IMR-90 (cell line): ENCODE measurements at regions not wholly inside any gene's neighbourhood (a gene's known extent, or its start where the extent isn't known, plus 50 kb on each side); places are given as distances from the start of the nearest gene placed in this dataset.

Source experiments
- ATAC-seq: fragments of 200-7000 bp; cut with Tn5 transposase; 2 replicates; pipeline ENCODE4 v1.9.1; 2020; ENCODE audit warnings: low read depth, mild to moderate bottlenecking, moderate library complexity
- BruUV-seq: library from RNA; stranded (reverse); fragments of 400-500 nt; replicated peaks from 2 replicates; lab custom pipeline; 2021; lab: Mats Ljungman, UMichigan
- CTCF ChIA-PET: fragments of 300-600 bp; formaldehyde crosslinking; extraction: SDS; loops from one replicate; lab custom pipeline; 2021; ENCODE audit warnings: antibody characterized with exemption; lab: Yijun Ruan, JAX
- POLR2A ChIA-PET: fragments of 300-600 bp; sonication (Branson Sonifier 250); formaldehyde crosslinking; loops from one replicate; lab custom pipeline; 2022; ENCODE audit warnings: antibody characterized with exemption; ENCODE audit not compliant: unreplicated experiment; lab: Charles Lee
- DNase-seq: peaks from one replicate; pipeline ENCODE4 v3.0.0; 2013
- H2AFZ ChIP-seq: replicated peaks from 2 replicates; pipeline ENCODE3; 2013; ENCODE audit warnings: low read length, mild to moderate bottlenecking; ENCODE audit not compliant: poor library complexity
- H2AK5ac ChIP-seq: 2 replicates; pipeline ENCODE4 v1.6.1; 2013; ENCODE audit warnings: low read depth, low read length, inconsistent platforms
- H2AK9ac ChIP-seq: replicated peaks from 2 replicates; pipeline ENCODE3; 2013; ENCODE audit warnings: mild to moderate bottlenecking, low read depth, low read length, moderate library complexity; ENCODE audit not compliant: poor library complexity
- H2BK120ac ChIP-seq: 2 replicates; pipeline ENCODE4 v1.6.1; 2013; ENCODE audit warnings: low read depth, low read length, inconsistent platforms
- H2BK15ac ChIP-seq: 3 replicates; pipeline ENCODE4 v1.6.1; 2013; ENCODE audit warnings: low read depth, low read length, inconsistent platforms
- H2BK20ac ChIP-seq: 2 replicates; pipeline ENCODE4 v1.6.1; 2013; ENCODE audit warnings: low read depth, mild to moderate bottlenecking, inconsistent platforms, low read length, moderate library complexity
- H2BK5ac ChIP-seq: 2 replicates; pipeline ENCODE4 v1.6.1; 2013; ENCODE audit warnings: mild to moderate bottlenecking, low read depth, low read length, inconsistent platforms; ENCODE audit not compliant: poor library complexity, severe bottlenecking
- H3K14ac ChIP-seq: replicated peaks from 2 replicates; pipeline ENCODE4 v1.6.1; 2013; ENCODE audit warnings: low read depth, low read length, inconsistent platforms
- H3K18ac ChIP-seq: 2 replicates; pipeline ENCODE4 v1.6.1; 2013; ENCODE audit warnings: low read depth, low read length, control low read depth
- H3K23ac ChIP-seq: 2 replicates; pipeline ENCODE4 v1.6.1; 2013; ENCODE audit warnings: low read depth, low read length, inconsistent platforms
- H3K27ac ChIP-seq: 2 replicates; pipeline ENCODE4 v1.5.1; 2013; ENCODE audit warnings: mild to moderate bottlenecking, control low read depth, low read length; ENCODE audit not compliant: insufficient read depth
- H3K27me3 ChIP-seq: 2 replicates; pipeline ENCODE4 v1.6.1; 2013; ENCODE audit warnings: low read length; ENCODE audit not compliant: control insufficient read depth, insufficient read depth
- H3K36me3 ChIP-seq: 2 replicates; pipeline ENCODE4 v1.6.1; 2013; ENCODE audit warnings: low read length, mixed read lengths; ENCODE audit not compliant: control insufficient read depth, insufficient read depth
- H3K4ac ChIP-seq: 2 replicates; pipeline ENCODE4 v1.6.1; 2013; ENCODE audit warnings: low read depth, low read length, inconsistent platforms
- H3K4me1 ChIP-seq: 2 replicates; pipeline ENCODE4 v1.6.1; 2013; ENCODE audit warnings: low read length, mixed read lengths; ENCODE audit not compliant: control insufficient read depth, insufficient read depth
- H3K4me2 ChIP-seq: 2 replicates; pipeline ENCODE4 v1.6.1; 2013; ENCODE audit warnings: low read depth, mild to moderate bottlenecking, control low read depth, low read length, moderate library complexity
- H3K4me3 ChIP-seq: 2 replicates; pipeline ENCODE4 v1.5.1; 2013; ENCODE audit warnings: low read depth, mild to moderate bottlenecking, control low read depth, low read length, moderate library complexity; ENCODE audit not compliant: insufficient read depth
- H3K56ac ChIP-seq: 2 replicates; pipeline ENCODE4 v1.6.1; 2013; ENCODE audit warnings: low read length, inconsistent platforms; ENCODE audit not compliant: insufficient read depth; ENCODE audit errors: extremely low read depth
- H3K79me1 ChIP-seq, 2 experiments: 2 replicates each; pipeline ENCODE4 v1.6.1; 2013; ENCODE audit warnings: low read length in 2 of 2, inconsistent platforms in 1 of 2, low read depth in 1 of 2
- H3K9ac ChIP-seq: 2 replicates; pipeline ENCODE4 v1.6.1; 2013; ENCODE audit warnings: low read depth, low read length, control low read depth
- H3K9me1 ChIP-seq: 2 replicates; pipeline ENCODE4 v1.6.1; 2013; ENCODE audit warnings: low read length, inconsistent platforms; ENCODE audit not compliant: insufficient read depth
- H3K9me3 ChIP-seq: 2 replicates; pipeline ENCODE4 v1.6.1; 2013; ENCODE audit warnings: low read length; ENCODE audit not compliant: control insufficient read depth, insufficient read depth
- H4K20me1 ChIP-seq: 2 replicates; pipeline ENCODE4 v1.6.1; 2013; ENCODE audit warnings: low read length, inconsistent platforms; ENCODE audit not compliant: insufficient read depth
- H4K5ac ChIP-seq: 2 replicates; pipeline ENCODE4 v1.6.1; 2013; ENCODE audit warnings: mild to moderate bottlenecking, low read depth, low read length, control low read depth
- H4K8ac ChIP-seq, 2 experiments: 2 replicates each; pipeline ENCODE4 v1.6.1; 2013; ENCODE audit warnings: low read depth in 2 of 2, low read length in 2 of 2, control low read depth in 1 of 2, inconsistent platforms in 1 of 2
- H4K91ac ChIP-seq: 2 replicates; pipeline ENCODE4 v1.6.1; 2013; ENCODE audit warnings: low read depth, low read length, inconsistent platforms; ENCODE audit not compliant: insufficient read depth
- BHLHE40 ChIP-seq: fragments of 150-350 bp; IDR thresholded peaks from 2 replicates; pipeline ENCODE4 v1.6.1; 2016; ENCODE audit warnings: mild to moderate bottlenecking, low read depth, low read length
- CEBPB ChIP-seq: IDR thresholded peaks from 2 replicates; pipeline ENCODE4 v1.6.1; 2012; ENCODE audit warnings: low read depth, low read length, improper control_type of control experiment
- CHD1 ChIP-seq: IDR thresholded peaks from 2 replicates; pipeline ENCODE4 v1.6.1; 2012; ENCODE audit warnings: low read depth, low read length, improper control_type of control experiment
- ELK1 ChIP-seq: fragments of 150-350 bp; IDR thresholded peaks from 2 replicates; pipeline ENCODE4 v1.6.1; 2016; ENCODE audit warnings: low read depth, mild to moderate bottlenecking, low read length, moderate library complexity, borderline replicate concordance
- FOS ChIP-seq: fragments of 150-350 bp; IDR thresholded peaks from 2 replicates; pipeline ENCODE4 v1.6.1; 2016; ENCODE audit warnings: low read depth, low read length
- MAFK ChIP-seq: IDR thresholded peaks from 2 replicates; pipeline ENCODE4 v1.6.1; 2012; ENCODE audit warnings: low read depth, low read length, improper control_type of control experiment
- MAZ ChIP-seq: IDR thresholded peaks from 2 replicates; pipeline ENCODE4 v1.6.1; 2012; ENCODE audit warnings: low read depth, mild to moderate bottlenecking, low read length, improper control_type of control experiment, moderate library complexity, borderline replicate concordance
- NFE2L2 ChIP-seq: fragments of 150-350 bp; IDR thresholded peaks from 2 replicates; pipeline ENCODE4 v1.6.1; 2016; ENCODE audit warnings: low read depth, mild to moderate bottlenecking, low read length
- POLR2A ChIP-seq: IDR thresholded peaks from 2 replicates; pipeline ENCODE4 v1.6.1; 2012; ENCODE audit warnings: mild to moderate bottlenecking, low read depth, low read length
- RAD21 ChIP-seq: IDR thresholded peaks from 2 replicates; pipeline ENCODE4 v1.6.1; 2012; ENCODE audit warnings: low read length, improper control_type of control experiment
- RCOR1 ChIP-seq: IDR thresholded peaks from 2 replicates; pipeline ENCODE4 v1.6.1; 2012; ENCODE audit warnings: mild to moderate bottlenecking, low read length, improper control_type of control experiment; ENCODE audit not compliant: insufficient replicate concordance
- WGBS, 2 experiments: methylation state at CpG; one replicate each; pipeline versions ENCODE4 v1.1.5 to v1.1.7; 2013; ENCODE audit warnings: missing lambda C conversion rate in 2 of 2; ENCODE audit not compliant: insufficient read length in 1 of 2; ENCODE audit errors: extremely low coverage in 2 of 2; 5-methylcytosine and 5-hydroxymethylcytosine counted together
- dilution Hi-C: fragments of 300-500 bp; cut with HindIII; formaldehyde crosslinking; loops from one replicate; pipeline ENCODE4 v1.14.3; 2018; ENCODE audit warnings: low sequenced_read_pairs; ENCODE audit not compliant: unreplicated experiment
- in situ Hi-C: fragments of 300-500 bp; cut with MboI; formaldehyde crosslinking; loops from 3 replicates; pipeline ENCODE4 v1.14.3; 2019; ENCODE audit warnings: low sequenced_read_pairs, inconsistent platforms, mixed read lengths
- intact Hi-C: fragments of 100-400 bp; cut with micrococcal nuclease; formaldehyde crosslinking; loops from 2 replicates; pipeline ENCODE4 v1.10.0; 2022
- TF ChIP-seq, protein P1 (sequence below): conservative IDR thresholded peaks from 2 replicates; pipeline ENCODE4 v1.5.1; 2012; ENCODE audit warnings: mild to moderate bottlenecking, low read depth, low read length, improper control_type of control experiment

- WGBS, 2 experiments, result no CpG with 5 or more reads among the region's 2 CpGs
- H3K9me3 ChIP-seq, result peaks cover 8% of the 10 kb centered on the region
- H3K23ac ChIP-seq, result no peak overlapping the region
- H3K18ac ChIP-seq, result no peak overlapping the region
- DNase-seq, result no peak
- no peak overlapping the region for H3K14ac ChIP-seq
- H4K20me1 ChIP-seq, result no peaks in the 10 kb centered on the region
- H3K27me3 ChIP-seq, result no peaks in the 10 kb centered on the region
- H2AK5ac ChIP-seq, result no peak overlapping the region
- no peak overlapping the region for H4K8ac ChIP-seq
- no peak overlapping the region for H3K56ac ChIP-seq
- H3K4me1 ChIP-seq, result no peaks in the 10 kb centered on the region
- H2BK20ac ChIP-seq, result no peak overlapping the region
- ATAC-seq, result no peak
- ChIA-PET POLR2A (no interaction called here), CTCF (no interaction called here)
- H2BK15ac ChIP-seq, result no peak overlapping the region
- no TSS peak for BruUV-seq
- no peak overlapping the region for H4K5ac ChIP-seq
- dilution Hi-C loops (no loop called here), intact Hi-C loops (no loop called here), in situ Hi-C loops (no loop called here)
- no peak overlapping the region for H2AK9ac ChIP-seq
- no peak overlapping the region for H3K4me3 ChIP-seq
- no peak overlapping the region for H4K91ac ChIP-seq
- no peak overlapping the region for H3K9ac ChIP-seq
- no peak overlapping the region for H2BK5ac ChIP-seq
- H3K36me3 ChIP-seq, result no peaks in the 10 kb centered on the region
- H3K27ac ChIP-seq, result no peak overlapping the region
- no peak overlapping the region for H3K4ac ChIP-seq
- TF ChIP-seq MAZ (no peak), POLR2A (no peak), MAFK (no peak), BHLHE40 (no peak), RCOR1 (no peak), CHD1 (no peak), NFE2L2 (no peak), ELK1 (no peak), RAD21 (no peak), FOS (no peak), CEBPB (no peak)
- TF ChIP-seq, protein P1, sequence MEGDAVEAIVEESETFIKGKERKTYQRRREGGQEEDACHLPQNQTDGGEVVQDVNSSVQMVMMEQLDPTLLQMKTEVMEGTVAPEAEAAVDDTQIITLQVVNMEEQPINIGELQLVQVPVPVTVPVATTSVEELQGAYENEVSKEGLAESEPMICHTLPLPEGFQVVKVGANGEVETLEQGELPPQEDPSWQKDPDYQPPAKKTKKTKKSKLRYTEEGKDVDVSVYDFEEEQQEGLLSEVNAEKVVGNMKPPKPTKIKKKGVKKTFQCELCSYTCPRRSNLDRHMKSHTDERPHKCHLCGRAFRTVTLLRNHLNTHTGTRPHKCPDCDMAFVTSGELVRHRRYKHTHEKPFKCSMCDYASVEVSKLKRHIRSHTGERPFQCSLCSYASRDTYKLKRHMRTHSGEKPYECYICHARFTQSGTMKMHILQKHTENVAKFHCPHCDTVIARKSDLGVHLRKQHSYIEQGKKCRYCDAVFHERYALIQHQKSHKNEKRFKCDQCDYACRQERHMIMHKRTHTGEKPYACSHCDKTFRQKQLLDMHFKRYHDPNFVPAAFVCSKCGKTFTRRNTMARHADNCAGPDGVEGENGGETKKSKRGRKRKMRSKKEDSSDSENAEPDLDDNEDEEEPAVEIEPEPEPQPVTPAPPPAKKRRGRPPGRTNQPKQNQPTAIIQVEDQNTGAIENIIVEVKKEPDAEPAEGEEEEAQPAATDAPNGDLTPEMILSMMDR, result no peak
- H2BK120ac ChIP-seq, result no peak overlapping the region
- H3K79me1 ChIP-seq, result no peaks in the 10 kb centered on the region
- H3K9me1 ChIP-seq, result no peaks in the 10 kb centered on the region
- no peak overlapping the region for H2AFZ ChIP-seq
- no peak overlapping the region for H3K4me2 ChIP-seq
Observed at GRCh38 chr3:5699811-5700210, 512.3 kb downstream of the EDEM1 start.
